IMR-90 (cell line): ENCODE measurements at regions not wholly inside any gene's neighbourhood (a gene's known extent, or its start where the extent isn't known, plus 50 kb on each side); places are given as distances from the start of the nearest gene placed in this dataset.

Source experiments
- ATAC-seq: fragments of 200-7000 bp; cut with Tn5 transposase; 2 replicates; pipeline ENCODE4 v1.9.1; 2020; ENCODE audit warnings: low read depth, mild to moderate bottlenecking, moderate library complexity
- BruUV-seq: library from RNA; stranded (reverse); fragments of 400-500 nt; replicated peaks from 2 replicates; lab custom pipeline; 2021; lab: Mats Ljungman, UMichigan
- CTCF ChIA-PET: fragments of 300-600 bp; formaldehyde crosslinking; extraction: SDS; loops from one replicate; lab custom pipeline; 2021; ENCODE audit warnings: antibody characterized with exemption; lab: Yijun Ruan, JAX
- POLR2A ChIA-PET: fragments of 300-600 bp; sonication (Branson Sonifier 250); formaldehyde crosslinking; loops from one replicate; lab custom pipeline; 2022; ENCODE audit warnings: antibody characterized with exemption; ENCODE audit not compliant: unreplicated experiment; lab: Charles Lee
- DNase-seq: peaks from one replicate; pipeline ENCODE4 v3.0.0; 2013
- H2AFZ ChIP-seq: replicated peaks from 2 replicates; pipeline ENCODE3; 2013; ENCODE audit warnings: low read length, mild to moderate bottlenecking; ENCODE audit not compliant: poor library complexity
- H2AK5ac ChIP-seq: 2 replicates; pipeline ENCODE4 v1.6.1; 2013; ENCODE audit warnings: low read depth, low read length, inconsistent platforms
- H2AK9ac ChIP-seq: replicated peaks from 2 replicates; pipeline ENCODE3; 2013; ENCODE audit warnings: mild to moderate bottlenecking, low read depth, low read length, moderate library complexity; ENCODE audit not compliant: poor library complexity
- H2BK120ac ChIP-seq: 2 replicates; pipeline ENCODE4 v1.6.1; 2013; ENCODE audit warnings: low read depth, low read length, inconsistent platforms
- H2BK15ac ChIP-seq: 3 replicates; pipeline ENCODE4 v1.6.1; 2013; ENCODE audit warnings: low read depth, low read length, inconsistent platforms
- H2BK20ac ChIP-seq: 2 replicates; pipeline ENCODE4 v1.6.1; 2013; ENCODE audit warnings: low read depth, mild to moderate bottlenecking, inconsistent platforms, low read length, moderate library complexity
- H2BK5ac ChIP-seq: 2 replicates; pipeline ENCODE4 v1.6.1; 2013; ENCODE audit warnings: mild to moderate bottlenecking, low read depth, low read length, inconsistent platforms; ENCODE audit not compliant: poor library complexity, severe bottlenecking
- H3K14ac ChIP-seq: replicated peaks from 2 replicates; pipeline ENCODE4 v1.6.1; 2013; ENCODE audit warnings: low read depth, low read length, inconsistent platforms
- H3K18ac ChIP-seq: 2 replicates; pipeline ENCODE4 v1.6.1; 2013; ENCODE audit warnings: low read depth, low read length, control low read depth
- H3K23ac ChIP-seq: 2 replicates; pipeline ENCODE4 v1.6.1; 2013; ENCODE audit warnings: low read depth, low read length, inconsistent platforms
- H3K27ac ChIP-seq: 2 replicates; pipeline ENCODE4 v1.5.1; 2013; ENCODE audit warnings: mild to moderate bottlenecking, control low read depth, low read length; ENCODE audit not compliant: insufficient read depth
- H3K27me3 ChIP-seq: 2 replicates; pipeline ENCODE4 v1.6.1; 2013; ENCODE audit warnings: low read length; ENCODE audit not compliant: control insufficient read depth, insufficient read depth
- H3K36me3 ChIP-seq: 2 replicates; pipeline ENCODE4 v1.6.1; 2013; ENCODE audit warnings: low read length, mixed read lengths; ENCODE audit not compliant: control insufficient read depth, insufficient read depth
- H3K4ac ChIP-seq: 2 replicates; pipeline ENCODE4 v1.6.1; 2013; ENCODE audit warnings: low read depth, low read length, inconsistent platforms
- H3K4me1 ChIP-seq: 2 replicates; pipeline ENCODE4 v1.6.1; 2013; ENCODE audit warnings: low read length, mixed read lengths; ENCODE audit not compliant: control insufficient read depth, insufficient read depth
- H3K4me2 ChIP-seq: 2 replicates; pipeline ENCODE4 v1.6.1; 2013; ENCODE audit warnings: low read depth, mild to moderate bottlenecking, control low read depth, low read length, moderate library complexity
- H3K4me3 ChIP-seq: 2 replicates; pipeline ENCODE4 v1.5.1; 2013; ENCODE audit warnings: low read depth, mild to moderate bottlenecking, control low read depth, low read length, moderate library complexity; ENCODE audit not compliant: insufficient read depth
- H3K56ac ChIP-seq: 2 replicates; pipeline ENCODE4 v1.6.1; 2013; ENCODE audit warnings: low read length, inconsistent platforms; ENCODE audit not compliant: insufficient read depth; ENCODE audit errors: extremely low read depth
- H3K79me1 ChIP-seq, 2 experiments: 2 replicates each; pipeline ENCODE4 v1.6.1; 2013; ENCODE audit warnings: low read length in 2 of 2, inconsistent platforms in 1 of 2, low read depth in 1 of 2
- H3K9ac ChIP-seq: 2 replicates; pipeline ENCODE4 v1.6.1; 2013; ENCODE audit warnings: low read depth, low read length, control low read depth
- H3K9me1 ChIP-seq: 2 replicates; pipeline ENCODE4 v1.6.1; 2013; ENCODE audit warnings: low read length, inconsistent platforms; ENCODE audit not compliant: insufficient read depth
- H3K9me3 ChIP-seq: 2 replicates; pipeline ENCODE4 v1.6.1; 2013; ENCODE audit warnings: low read length; ENCODE audit not compliant: control insufficient read depth, insufficient read depth
- H4K20me1 ChIP-seq: 2 replicates; pipeline ENCODE4 v1.6.1; 2013; ENCODE audit warnings: low read length, inconsistent platforms; ENCODE audit not compliant: insufficient read depth
- H4K5ac ChIP-seq: 2 replicates; pipeline ENCODE4 v1.6.1; 2013; ENCODE audit warnings: mild to moderate bottlenecking, low read depth, low read length, control low read depth
- H4K8ac ChIP-seq, 2 experiments: 2 replicates each; pipeline ENCODE4 v1.6.1; 2013; ENCODE audit warnings: low read depth in 2 of 2, low read length in 2 of 2, control low read depth in 1 of 2, inconsistent platforms in 1 of 2
- H4K91ac ChIP-seq: 2 replicates; pipeline ENCODE4 v1.6.1; 2013; ENCODE audit warnings: low read depth, low read length, inconsistent platforms; ENCODE audit not compliant: insufficient read depth
- BHLHE40 ChIP-seq: fragments of 150-350 bp; IDR thresholded peaks from 2 replicates; pipeline ENCODE4 v1.6.1; 2016; ENCODE audit warnings: mild to moderate bottlenecking, low read depth, low read length
- CHD1 ChIP-seq: IDR thresholded peaks from 2 replicates; pipeline ENCODE4 v1.6.1; 2012; ENCODE audit warnings: low read depth, low read length, improper control_type of control experiment
- ELK1 ChIP-seq: fragments of 150-350 bp; IDR thresholded peaks from 2 replicates; pipeline ENCODE4 v1.6.1; 2016; ENCODE audit warnings: low read depth, mild to moderate bottlenecking, low read length, moderate library complexity, borderline replicate concordance
- FOS ChIP-seq: fragments of 150-350 bp; IDR thresholded peaks from 2 replicates; pipeline ENCODE4 v1.6.1; 2016; ENCODE audit warnings: low read depth, low read length
- MAFK ChIP-seq: IDR thresholded peaks from 2 replicates; pipeline ENCODE4 v1.6.1; 2012; ENCODE audit warnings: low read depth, low read length, improper control_type of control experiment
- MAZ ChIP-seq: IDR thresholded peaks from 2 replicates; pipeline ENCODE4 v1.6.1; 2012; ENCODE audit warnings: low read depth, mild to moderate bottlenecking, low read length, improper control_type of control experiment, moderate library complexity, borderline replicate concordance
- MXI1 ChIP-seq: IDR thresholded peaks from 2 replicates; pipeline ENCODE4 v1.6.1; 2012; ENCODE audit warnings: low read depth, mild to moderate bottlenecking, low read length, moderate library complexity, borderline replicate concordance
- NFE2L2 ChIP-seq: fragments of 150-350 bp; IDR thresholded peaks from 2 replicates; pipeline ENCODE4 v1.6.1; 2016; ENCODE audit warnings: low read depth, mild to moderate bottlenecking, low read length
- POLR2A ChIP-seq: IDR thresholded peaks from 2 replicates; pipeline ENCODE4 v1.6.1; 2012; ENCODE audit warnings: mild to moderate bottlenecking, low read depth, low read length
- RFX5 ChIP-seq: IDR thresholded peaks from 2 replicates; pipeline ENCODE4 v1.8.0; 2012; ENCODE audit warnings: low read depth, mild to moderate bottlenecking, low read length, moderate library complexity
- SMC3 ChIP-seq: fragments of 150-350 bp; IDR thresholded peaks from 2 replicates; pipeline ENCODE4 v1.6.1; 2016; ENCODE audit warnings: low read depth, mild to moderate bottlenecking, antibody characterized with exemption, low read length, moderate library complexity
- WGBS, 2 experiments: methylation state at CpG; one replicate each; pipeline versions ENCODE4 v1.1.5 to v1.1.7; 2013; ENCODE audit warnings: missing lambda C conversion rate in 2 of 2; ENCODE audit not compliant: insufficient read length in 1 of 2; ENCODE audit errors: extremely low coverage in 2 of 2; 5-methylcytosine and 5-hydroxymethylcytosine counted together
- dilution Hi-C: fragments of 300-500 bp; cut with HindIII; formaldehyde crosslinking; loops from one replicate; pipeline ENCODE4 v1.14.3; 2018; ENCODE audit warnings: low sequenced_read_pairs; ENCODE audit not compliant: unreplicated experiment
- in situ Hi-C: fragments of 300-500 bp; cut with MboI; formaldehyde crosslinking; loops from 3 replicates; pipeline ENCODE4 v1.14.3; 2019; ENCODE audit warnings: low sequenced_read_pairs, inconsistent platforms, mixed read lengths
- intact Hi-C: fragments of 100-400 bp; cut with micrococcal nuclease; formaldehyde crosslinking; loops from 2 replicates; pipeline ENCODE4 v1.10.0; 2022

- dilution Hi-C loops = no loop called here
- no TSS peak for BruUV-seq
- Histone ChIP-seq H3K4me2 (no peak overlapping the region), H3K79me1 (no peaks in the 10 kb centered on the region), H2AK5ac (no peak overlapping the region), H4K20me1 (no peaks in the 10 kb centered on the region), H3K4ac (no peak overlapping the region), H2BK120ac (no peak overlapping the region), H2BK20ac (no peak overlapping the region), H3K4me1 (no peaks in the 10 kb centered on the region), H3K56ac (no peak overlapping the region), H3K27ac (no peak overlapping the region), H3K9me1 (no peaks in the 10 kb centered on the region), H3K18ac (no peak overlapping the region), H2AK9ac (no peak overlapping the region), H3K4me3 (no peak overlapping the region), H2BK15ac (no peak overlapping the region), H3K36me3 (no peaks in the 10 kb centered on the region), H4K8ac (no peak overlapping the region), H3K23ac (no peak overlapping the region), H2AFZ (no peak overlapping the region), H3K14ac (no peak overlapping the region), H3K9me3 (no peaks in the 10 kb centered on the region), H3K27me3 (no peaks in the 10 kb centered on the region), H4K5ac (no peak overlapping the region), H4K91ac (no peak overlapping the region), H2BK5ac (no peak overlapping the region), H3K9ac (no peak overlapping the region)
- TF ChIP-seq FOS (no peak), MXI1 (no peak), RFX5 (no peak), SMC3 (no peak), CHD1 (no peak), POLR2A (no peak), MAFK (no peak), MAZ (no peak), NFE2L2 (no peak), BHLHE40 (no peak), ELK1 (no peak)
- CTCF ChIA-PET = no interaction called here
- POLR2A ChIA-PET = no interaction called here
- WGBS, 2 experiments = no CpG with 5 or more reads among the region's 1 CpG
- DNase-seq (no peak), ATAC-seq (no peak)
- in situ Hi-C loops = no loop called here
- intact Hi-C loops = no loop called here
These were observed 217.5 kb upstream of the TEX13C start for GRCh38 chrX:125101971-125102755.
